ENCODE measurements at regions not wholly inside any gene's neighbourhood (a gene's known extent, or its start where the extent isn't known, plus 50 kb on each side); places are given as distances from the start of the nearest gene placed in this dataset.

DNA sequence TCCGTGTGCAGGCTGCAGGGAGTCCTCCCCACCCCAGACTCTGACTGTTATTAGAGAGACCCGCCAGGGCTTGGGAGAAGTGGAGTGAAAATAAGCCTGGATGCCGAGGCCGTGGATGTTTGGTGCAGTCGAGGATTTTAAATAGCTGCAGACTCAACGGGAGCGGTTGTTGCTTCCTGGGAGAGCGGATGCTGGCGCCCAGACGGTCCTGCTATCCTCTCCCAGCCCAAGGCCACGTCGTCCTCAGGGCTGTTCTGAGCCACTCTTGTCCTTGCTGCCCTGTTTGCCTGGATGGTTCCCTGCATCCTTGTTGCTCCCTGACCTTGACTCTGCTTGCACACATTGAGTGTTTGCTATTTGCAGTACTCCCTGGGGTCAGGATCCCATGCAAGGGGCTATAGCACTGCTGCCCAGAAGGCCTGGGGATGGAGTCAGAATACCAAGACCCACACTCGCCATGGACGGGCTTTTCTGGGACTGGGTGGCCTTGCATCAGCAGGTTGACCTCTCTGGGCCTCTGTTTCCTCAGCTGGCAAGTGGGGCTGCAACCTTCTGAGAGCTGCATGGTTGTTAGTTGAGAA, 205.3 kb upstream of the C1orf174 start:
- TF ChIP-seq, protein P1, sequence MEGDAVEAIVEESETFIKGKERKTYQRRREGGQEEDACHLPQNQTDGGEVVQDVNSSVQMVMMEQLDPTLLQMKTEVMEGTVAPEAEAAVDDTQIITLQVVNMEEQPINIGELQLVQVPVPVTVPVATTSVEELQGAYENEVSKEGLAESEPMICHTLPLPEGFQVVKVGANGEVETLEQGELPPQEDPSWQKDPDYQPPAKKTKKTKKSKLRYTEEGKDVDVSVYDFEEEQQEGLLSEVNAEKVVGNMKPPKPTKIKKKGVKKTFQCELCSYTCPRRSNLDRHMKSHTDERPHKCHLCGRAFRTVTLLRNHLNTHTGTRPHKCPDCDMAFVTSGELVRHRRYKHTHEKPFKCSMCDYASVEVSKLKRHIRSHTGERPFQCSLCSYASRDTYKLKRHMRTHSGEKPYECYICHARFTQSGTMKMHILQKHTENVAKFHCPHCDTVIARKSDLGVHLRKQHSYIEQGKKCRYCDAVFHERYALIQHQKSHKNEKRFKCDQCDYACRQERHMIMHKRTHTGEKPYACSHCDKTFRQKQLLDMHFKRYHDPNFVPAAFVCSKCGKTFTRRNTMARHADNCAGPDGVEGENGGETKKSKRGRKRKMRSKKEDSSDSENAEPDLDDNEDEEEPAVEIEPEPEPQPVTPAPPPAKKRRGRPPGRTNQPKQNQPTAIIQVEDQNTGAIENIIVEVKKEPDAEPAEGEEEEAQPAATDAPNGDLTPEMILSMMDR (IDR thresholded peaks at IDR 0.05; ENCODE audit: insufficient read depth, low read depth, low read length, missing control alignments) = no peak
- DNase-seq (ENCODE audit: low read depth) = no peak
- H3K4me3 ChIP-seq (ENCODE audit: low read length) = no peak overlapping the region

DNA sequence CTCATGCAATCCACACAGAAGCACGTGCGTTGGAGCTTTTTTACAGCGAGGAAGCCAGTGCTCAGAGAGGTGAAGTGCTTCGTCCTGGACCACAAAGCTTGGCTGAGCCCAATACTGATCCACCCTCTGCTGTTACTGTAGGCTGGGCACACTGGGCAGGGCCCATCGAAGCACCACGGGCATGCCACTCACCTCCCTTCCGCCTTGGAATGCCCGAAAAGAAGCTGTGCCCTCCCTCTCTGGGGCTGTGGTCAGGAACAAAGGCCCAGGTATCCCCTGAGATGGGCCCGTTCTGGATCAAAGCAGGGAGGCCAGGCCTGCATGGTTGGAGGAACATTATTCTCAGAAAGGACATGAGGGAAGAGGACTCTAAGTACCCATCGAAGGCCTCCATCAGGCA, 206.7 kb upstream of the C1orf174 start:
- no peak overlapping the region for H3K4me3 ChIP-seq (ENCODE audit: low read length)
- TF ChIP-seq, protein P1 (IDR thresholded peaks at IDR 0.05; ENCODE audit: insufficient read depth, low read depth, low read length, missing control alignments) = no peak
- no peak for DNase-seq (ENCODE audit: low read depth)

DNA sequence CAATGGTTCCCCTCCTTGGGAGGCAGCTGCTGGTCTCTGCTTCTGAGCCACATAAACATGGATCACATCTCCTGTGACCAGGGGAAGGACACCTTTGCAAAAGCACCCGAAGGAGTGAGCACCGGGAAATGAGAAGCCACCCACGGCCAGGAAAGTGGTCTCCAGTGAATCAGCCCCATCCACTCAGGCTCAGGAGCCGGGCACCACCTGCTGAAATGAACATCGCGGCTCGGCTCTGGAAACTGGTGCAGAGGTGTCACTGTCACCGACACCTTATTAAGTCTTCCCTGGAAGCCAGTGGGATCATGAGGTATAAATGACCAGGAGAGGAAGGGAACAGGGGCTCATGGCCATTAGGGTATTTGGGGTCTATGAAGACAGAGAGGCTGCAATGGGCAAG, 207.2 kb upstream of the C1orf174 start:
- DNase-seq (ENCODE audit: low read depth) = no peak
- H3K4me3 ChIP-seq (ENCODE audit: low read length) = no peak overlapping the region
- TF ChIP-seq, protein P1 (IDR thresholded peaks at IDR 0.05; ENCODE audit: insufficient read depth, low read depth, low read length, missing control alignments) = no peak

DNA sequence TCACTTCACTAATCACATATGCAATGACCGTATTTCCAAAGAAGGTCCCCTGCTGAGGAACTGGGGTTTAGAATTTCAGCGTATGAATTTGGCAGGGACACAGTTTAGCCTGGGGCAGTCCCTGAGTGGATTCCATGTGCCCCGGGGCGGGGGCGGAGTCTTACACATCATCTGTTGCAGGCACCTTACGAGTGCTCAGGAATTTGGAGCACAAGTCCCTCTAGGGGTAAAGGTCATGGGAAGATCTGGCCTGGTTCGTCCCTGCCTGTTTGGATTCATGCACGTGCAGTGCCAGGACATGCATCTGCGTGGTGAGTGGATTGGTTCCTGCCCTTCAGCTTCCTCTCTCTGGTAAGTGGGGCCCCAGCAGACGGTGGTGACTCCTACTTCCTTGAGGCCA, 208.3 kb upstream of the C1orf174 start:
- TF ChIP-seq, protein P1 (IDR thresholded peaks at IDR 0.05; ENCODE audit: insufficient read depth, low read depth, low read length, missing control alignments) = no peak
- H3K4me3 ChIP-seq (ENCODE audit: low read length) = no peak overlapping the region
- no peak for DNase-seq (ENCODE audit: low read depth)

DNA sequence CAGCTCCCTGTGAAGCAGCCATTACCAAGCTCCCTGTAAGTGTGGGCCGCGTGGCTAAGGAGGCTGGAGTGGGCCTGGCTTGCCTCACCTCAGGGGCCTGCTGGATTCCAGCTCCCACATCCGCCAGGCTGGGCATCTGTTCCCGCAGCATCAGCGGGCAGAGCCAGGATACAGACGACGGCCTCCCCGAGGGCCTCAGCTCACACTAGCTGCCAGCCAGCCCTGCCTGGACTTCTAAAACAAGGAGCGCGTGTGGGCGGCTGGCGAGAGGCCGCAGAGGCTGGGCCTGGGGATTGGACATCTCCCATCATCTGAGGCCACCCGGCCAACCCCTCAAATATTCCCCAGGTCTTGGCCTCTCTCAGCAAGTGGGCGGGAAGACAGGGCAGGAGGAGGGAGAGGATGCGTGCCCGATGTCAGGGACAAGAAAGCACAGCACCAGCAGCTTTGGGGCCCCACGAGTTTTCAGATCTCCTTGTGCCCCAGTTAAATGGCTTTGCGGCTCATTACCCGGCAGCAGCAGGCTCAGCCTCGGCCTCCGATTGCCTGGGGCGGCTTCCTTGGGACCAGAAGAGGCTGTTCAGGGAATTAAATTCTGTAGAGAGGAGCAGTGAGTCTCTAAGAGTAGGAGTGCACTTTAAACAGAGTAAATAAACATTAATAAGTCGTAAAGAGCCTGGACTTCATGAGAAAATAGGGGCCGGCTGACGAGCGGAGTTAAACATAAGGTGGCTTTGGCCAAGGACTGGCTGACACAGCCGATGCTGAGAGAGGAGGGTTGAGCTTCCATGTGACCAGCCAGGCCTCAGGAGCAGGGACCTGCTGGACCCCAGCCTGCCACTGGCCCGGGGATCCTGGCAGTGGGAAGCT, 208.9 kb upstream of the C1orf174 start:
- no peak overlapping the region for H3K4me3 ChIP-seq (ENCODE audit: low read length)
- no peak for DNase-seq (ENCODE audit: low read depth)
- TF ChIP-seq, protein P1 (IDR thresholded peaks at IDR 0.05; ENCODE audit: insufficient read depth, low read depth, low read length, missing control alignments) = no peak

DNA sequence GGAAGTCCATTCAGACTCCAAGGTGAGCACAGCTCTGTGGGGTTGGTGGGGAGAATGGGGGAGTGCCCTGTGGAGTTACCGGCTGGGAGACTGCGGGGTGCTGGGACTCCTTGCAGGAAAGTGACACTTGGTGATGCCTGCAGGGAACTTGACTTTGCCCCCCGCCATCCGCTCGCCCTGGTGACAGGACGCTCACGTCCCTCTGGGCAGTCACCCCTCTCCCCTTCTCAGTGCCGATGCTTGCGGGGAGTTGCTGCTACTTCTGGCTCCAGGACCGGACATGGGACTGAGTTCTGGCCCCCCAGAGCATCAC, 209.5 kb upstream of the C1orf174 start:
- H3K4me3 ChIP-seq (ENCODE audit: low read length) = no peak overlapping the region
- TF ChIP-seq, protein P1 (IDR thresholded peaks at IDR 0.05; ENCODE audit: insufficient read depth, low read depth, low read length, missing control alignments) = no peak
- no peak for DNase-seq (ENCODE audit: low read depth)

DNA sequence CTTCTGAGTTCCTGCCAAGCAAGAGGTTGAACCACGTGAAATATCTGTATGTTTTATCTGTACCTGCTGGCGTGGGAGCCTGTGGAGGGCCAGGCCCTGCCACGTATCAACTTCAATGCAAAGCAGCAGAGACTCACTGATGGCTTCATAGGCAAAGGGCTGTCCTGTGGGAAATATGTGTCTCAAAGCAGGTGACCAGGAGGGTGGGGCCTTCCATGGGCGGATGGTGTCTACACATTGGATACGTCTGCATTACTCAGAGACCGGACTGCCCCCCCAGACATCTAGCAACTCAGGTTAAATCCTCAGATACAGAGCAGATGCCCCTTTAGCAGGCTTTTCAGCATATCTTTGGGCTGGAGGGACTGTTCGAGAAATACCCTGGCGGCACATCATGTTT, 210.8 kb upstream of the C1orf174 start:
- no peak for DNase-seq (ENCODE audit: low read depth)
- TF ChIP-seq, protein P1 (IDR thresholded peaks at IDR 0.05; ENCODE audit: insufficient read depth, low read depth, low read length, missing control alignments) = no peak
- no peak overlapping the region for H3K4me3 ChIP-seq (ENCODE audit: low read length)

Measured in epithelial cell of esophagus (primary cell).